ENCODE measurements at regions not wholly inside any gene's neighbourhood (a gene's known extent, or its start where the extent isn't known, plus 50 kb on each side); places are given as distances from the start of the nearest gene placed in this dataset.

- DNase-seq (ENCODE audit: low read depth in 4 of 4, low spot score in 2 of 4), result no peak
Observed at GRCh38 chr13:53612200-53612599, 583.6 kb downstream of the OLFM4 start.

- no peak for DNase-seq (ENCODE audit: low read depth in 4 of 4, low spot score in 2 of 4)
Observed at GRCh38 chr13:53622456-53622855, 593.8 kb downstream of the OLFM4 start.

GRCh38 chr13:53623146-53623545, 594.5 kb downstream of the OLFM4 start:
- no peak for DNase-seq (ENCODE audit: low read depth in 4 of 4, low spot score in 2 of 4)

GRCh38 chr13:53631511-53631910, 602.9 kb downstream of the OLFM4 start:
- no peak for DNase-seq (ENCODE audit: low read depth in 4 of 4, low spot score in 2 of 4)

- peak in 2 of 4 donors; percentile 32 to 40 for DNase-seq (ENCODE audit: low read depth in 4 of 4, low spot score in 2 of 4)
Observed at GRCh38 chr13:53638040-53638439, 609.4 kb downstream of the OLFM4 start.

- peak in 1 of 4 donors; percentile 24 for DNase-seq (ENCODE audit: low read depth in 4 of 4, low spot score in 2 of 4)
Observed at GRCh38 chr13:53642306-53642705, 613.7 kb downstream of the OLFM4 start.

- no peak for DNase-seq (ENCODE audit: low read depth in 4 of 4, low spot score in 2 of 4)
Observed at GRCh38 chr13:53648673-53649072, 620.1 kb downstream of the OLFM4 start.

- DNase-seq (ENCODE audit: low read depth in 4 of 4, low spot score in 2 of 4), result no peak
Observed at GRCh38 chr13:53672005-53672404, 643.4 kb downstream of the OLFM4 start.

GRCh38 chr13:53683146-53683545, 654.5 kb downstream of the OLFM4 start:
- DNase-seq (ENCODE audit: low read depth in 4 of 4, low spot score in 2 of 4), result no peak

GRCh38 chr13:53683608-53684007, 655.0 kb downstream of the OLFM4 start:
- no peak for DNase-seq (ENCODE audit: low read depth in 4 of 4, low spot score in 2 of 4)

- DNase-seq (ENCODE audit: low read depth in 4 of 4, low spot score in 2 of 4), result no peak
Observed at GRCh38 chr13:53691417-53691816, 662.8 kb downstream of the OLFM4 start.

GRCh38 chr13:53694814-53695532, 666.4 kb downstream of the OLFM4 start:
- DNase-seq (ENCODE audit: low read depth in 4 of 4, low spot score in 2 of 4), result no peak

GRCh38 chr13:53703371-53704080, 674.9 kb downstream of the OLFM4 start:
- DNase-seq (ENCODE audit: low read depth in 4 of 4, low spot score in 2 of 4), result no peak

GRCh38 chr13:53719281-53719680, 690.7 kb downstream of the OLFM4 start:
- no peak for DNase-seq (ENCODE audit: low read depth in 4 of 4, low spot score in 2 of 4)

- DNase-seq (ENCODE audit: low read depth in 4 of 4, low spot score in 2 of 4), result no peak
Observed at GRCh38 chr13:53732664-53733063, 704.1 kb downstream of the OLFM4 start.

GRCh38 chr13:53743906-53744305, 715.3 kb downstream of the OLFM4 start:
- DNase-seq (ENCODE audit: low read depth in 4 of 4, low spot score in 2 of 4), result no peak

- no peak for DNase-seq (ENCODE audit: low read depth in 4 of 4, low spot score in 2 of 4)
Observed at GRCh38 chr13:53747825-53748224, 719.2 kb downstream of the OLFM4 start.

GRCh38 chr13:53749306-53749705, 720.7 kb downstream of the OLFM4 start:
- DNase-seq (ENCODE audit: low read depth in 4 of 4, low spot score in 2 of 4), result no peak

- DNase-seq (ENCODE audit: low read depth in 4 of 4, low spot score in 2 of 4), result no peak
Observed at GRCh38 chr13:53759016-53759415, 730.4 kb downstream of the OLFM4 start.

- no peak for DNase-seq (ENCODE audit: low read depth in 4 of 4, low spot score in 2 of 4)
Observed at GRCh38 chr13:53775807-53776206, 747.2 kb downstream of the OLFM4 start.

- DNase-seq (ENCODE audit: low read depth in 4 of 4, low spot score in 2 of 4), result no peak
Observed at GRCh38 chr13:53778937-53779336, 750.3 kb downstream of the OLFM4 start.

GRCh38 chr13:53781941-53782340, 753.3 kb downstream of the OLFM4 start:
- DNase-seq (ENCODE audit: low read depth in 4 of 4, low spot score in 2 of 4), result no peak
